ENCODE measurements at regions not wholly inside any gene's neighbourhood (a gene's known extent, or its start where the extent isn't known, plus 50 kb on each side); places are given as distances from the start of the nearest gene placed in this dataset.

- peak in 1 of 6 experiments; percentile 6 for TF ChIP-seq CTCF (IDR thresholded peaks at IDR 0.05)
- no peak for TF ChIP-seq POLR2A (IDR thresholded peaks at IDR 0.05)
Measured at GRCh38 chr3:117399311-117400078, 689.9 kb downstream of the TUSC7 start.

Measured in adrenal gland (tissue), 5 donors.